ENCODE measurements at regions not wholly inside any gene's neighbourhood (a gene's known extent, or its start where the extent isn't known, plus 50 kb on each side); places are given as distances from the start of the nearest gene placed in this dataset.

DNA sequence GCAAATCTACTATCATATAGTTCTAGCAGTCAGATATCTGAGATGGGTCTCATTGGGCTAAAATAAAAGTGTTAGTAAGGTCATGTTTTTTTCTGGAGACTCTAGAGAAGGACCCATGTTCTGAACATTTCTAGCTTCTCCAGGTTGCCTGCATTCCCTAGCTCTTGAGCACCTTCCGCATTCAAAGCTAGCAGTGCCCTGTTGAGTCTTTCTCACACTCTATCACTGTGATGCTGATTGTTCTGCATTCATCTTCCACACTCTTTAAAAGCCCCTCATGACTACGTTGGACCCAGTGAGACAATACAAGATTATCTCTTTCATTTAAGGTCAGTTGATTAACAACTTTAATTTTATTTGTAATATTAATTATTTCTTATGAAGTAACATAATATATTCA is 433.3 kb upstream of the CHORDC1 start:
- TF ChIP-seq, protein P1, sequence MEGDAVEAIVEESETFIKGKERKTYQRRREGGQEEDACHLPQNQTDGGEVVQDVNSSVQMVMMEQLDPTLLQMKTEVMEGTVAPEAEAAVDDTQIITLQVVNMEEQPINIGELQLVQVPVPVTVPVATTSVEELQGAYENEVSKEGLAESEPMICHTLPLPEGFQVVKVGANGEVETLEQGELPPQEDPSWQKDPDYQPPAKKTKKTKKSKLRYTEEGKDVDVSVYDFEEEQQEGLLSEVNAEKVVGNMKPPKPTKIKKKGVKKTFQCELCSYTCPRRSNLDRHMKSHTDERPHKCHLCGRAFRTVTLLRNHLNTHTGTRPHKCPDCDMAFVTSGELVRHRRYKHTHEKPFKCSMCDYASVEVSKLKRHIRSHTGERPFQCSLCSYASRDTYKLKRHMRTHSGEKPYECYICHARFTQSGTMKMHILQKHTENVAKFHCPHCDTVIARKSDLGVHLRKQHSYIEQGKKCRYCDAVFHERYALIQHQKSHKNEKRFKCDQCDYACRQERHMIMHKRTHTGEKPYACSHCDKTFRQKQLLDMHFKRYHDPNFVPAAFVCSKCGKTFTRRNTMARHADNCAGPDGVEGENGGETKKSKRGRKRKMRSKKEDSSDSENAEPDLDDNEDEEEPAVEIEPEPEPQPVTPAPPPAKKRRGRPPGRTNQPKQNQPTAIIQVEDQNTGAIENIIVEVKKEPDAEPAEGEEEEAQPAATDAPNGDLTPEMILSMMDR (IDR thresholded peaks at IDR 0.05; ENCODE audit: insufficient read depth, low read length, poor library complexity, severe bottlenecking) = no peak
- no peaks in the 10 kb centered on the region for H3K36me3 ChIP-seq (ENCODE audit: control insufficient read depth, insufficient read depth, low read length)
- no peak overlapping the region for H3K4me3 ChIP-seq (ENCODE audit: low read depth, low read length)
- no peaks in the 10 kb centered on the region for H3K27me3 ChIP-seq (ENCODE audit: control insufficient read depth, insufficient read depth, low read length)
- no peak for DNase-seq (ENCODE audit: low read depth)

DNA sequence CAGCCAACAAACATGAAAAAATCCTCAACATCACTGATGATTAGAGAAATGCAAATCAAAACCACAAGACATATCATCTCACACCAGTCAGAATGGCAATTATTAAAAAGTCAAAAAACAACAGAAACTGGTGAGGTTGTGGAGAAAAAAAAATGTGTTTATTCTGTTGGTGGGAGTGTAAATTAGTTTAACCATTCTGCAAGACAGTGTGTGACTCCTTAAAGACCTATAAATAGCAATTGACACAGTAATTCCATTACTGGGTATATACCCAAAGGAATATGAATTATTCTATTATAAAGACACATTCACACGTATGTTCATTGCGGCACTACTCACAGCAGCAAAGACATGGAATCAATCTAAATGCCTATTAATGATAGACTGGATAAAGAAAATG is 427.3 kb upstream of the CHORDC1 start:
- DNase-seq (ENCODE audit: low read depth) = no peak
- Histone ChIP-seq H3K4me3 (ENCODE audit: low read depth, low read length) (no peak overlapping the region), H3K27me3 (ENCODE audit: control insufficient read depth, insufficient read depth, low read length) (no peaks in the 10 kb centered on the region), H3K36me3 (ENCODE audit: control insufficient read depth, insufficient read depth, low read length) (no peaks in the 10 kb centered on the region)
- TF ChIP-seq, protein P1 (IDR thresholded peaks at IDR 0.05; ENCODE audit: insufficient read depth, low read length, poor library complexity, severe bottlenecking) = no peak

GRCh38 chr11:90646706-90647105 is 423.9 kb upstream of the CHORDC1 start:
- Histone ChIP-seq H3K27me3 (ENCODE audit: control insufficient read depth, insufficient read depth, low read length) (no peaks in the 10 kb centered on the region), H3K36me3 (ENCODE audit: control insufficient read depth, insufficient read depth, low read length) (no peaks in the 10 kb centered on the region), H3K4me3 (ENCODE audit: low read depth, low read length) (no peak overlapping the region)
- peak; percentile 51 for DNase-seq (ENCODE audit: low read depth)
- TF ChIP-seq, protein P1 (IDR thresholded peaks at IDR 0.05; ENCODE audit: insufficient read depth, low read length, poor library complexity, severe bottlenecking) = no peak

DNA sequence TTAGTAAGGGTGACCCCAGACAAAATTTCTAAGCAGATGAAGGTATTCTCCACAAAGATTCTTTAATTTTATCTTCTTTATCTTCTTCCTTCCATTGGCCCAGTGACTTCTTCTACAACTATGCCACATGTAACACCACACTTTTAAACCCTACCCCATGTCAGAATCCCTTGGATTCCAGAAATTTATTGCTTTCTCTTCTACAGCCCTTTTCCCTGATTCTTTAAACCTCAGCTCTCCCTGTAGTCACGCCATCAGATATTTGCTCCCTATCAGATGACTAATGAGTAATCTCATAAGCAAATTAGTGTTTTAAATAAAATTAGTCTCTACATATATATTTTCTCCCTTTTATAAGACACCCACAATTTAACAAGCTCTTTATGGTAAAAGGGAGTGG is 423.4 kb upstream of the CHORDC1 start:
- H3K27me3 ChIP-seq (ENCODE audit: control insufficient read depth, insufficient read depth, low read length) = no peaks in the 10 kb centered on the region
- no peak overlapping the region for H3K4me3 ChIP-seq (ENCODE audit: low read depth, low read length)
- no peaks in the 10 kb centered on the region for H3K36me3 ChIP-seq (ENCODE audit: control insufficient read depth, insufficient read depth, low read length)
- TF ChIP-seq, protein P1 (IDR thresholded peaks at IDR 0.05; ENCODE audit: insufficient read depth, low read length, poor library complexity, severe bottlenecking) = no peak
- no peak for DNase-seq (ENCODE audit: low read depth)

- TF ChIP-seq, protein P1 (IDR thresholded peaks at IDR 0.05; ENCODE audit: insufficient read depth, low read length, poor library complexity, severe bottlenecking) = peak; percentile 54
- H3K27me3 ChIP-seq (ENCODE audit: control insufficient read depth, insufficient read depth, low read length) = no peaks in the 10 kb centered on the region
- no peak for DNase-seq (ENCODE audit: low read depth)
- no peak overlapping the region for H3K4me3 ChIP-seq (ENCODE audit: low read depth, low read length)
- no peaks in the 10 kb centered on the region for H3K36me3 ChIP-seq (ENCODE audit: control insufficient read depth, insufficient read depth, low read length)
Measured at GRCh38 chr11:90639461-90639993, 416.7 kb upstream of the CHORDC1 start.

DNA sequence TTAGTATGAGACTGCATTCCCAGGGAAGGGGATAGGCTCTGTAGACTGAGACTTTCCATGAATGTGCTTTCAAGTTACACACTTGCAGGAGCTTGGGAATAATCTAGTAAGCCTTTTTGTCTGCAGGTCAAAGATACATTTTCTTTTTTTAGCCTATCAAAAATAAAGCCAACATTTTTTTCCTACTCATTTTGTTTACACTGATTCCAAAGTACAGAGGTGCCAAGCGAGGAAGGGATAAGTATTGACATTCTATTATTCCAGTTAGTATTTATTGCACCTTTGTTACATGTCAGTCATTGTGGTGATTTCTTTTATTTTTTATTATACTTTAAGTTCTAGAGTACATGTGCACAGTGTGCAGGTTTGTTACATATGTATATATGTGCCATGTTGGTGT is 413.0 kb upstream of the CHORDC1 start:
- DNase-seq (ENCODE audit: low read depth) = no peak
- Histone ChIP-seq H3K27me3 (ENCODE audit: control insufficient read depth, insufficient read depth, low read length) (no peaks in the 10 kb centered on the region), H3K4me3 (ENCODE audit: low read depth, low read length) (no peak overlapping the region), H3K36me3 (ENCODE audit: control insufficient read depth, insufficient read depth, low read length) (no peaks in the 10 kb centered on the region)
- TF ChIP-seq, protein P1 (IDR thresholded peaks at IDR 0.05; ENCODE audit: insufficient read depth, low read length, poor library complexity, severe bottlenecking) = no peak

Measured in kidney epithelial cell (primary cell).